Activated T-cell treated with anti-CD3 and anti-CD28 coated beads, Interleukin-2, amount 50 U/mL, for 4 hours (primary cell): ENCODE measurements at regions not wholly inside any gene's neighbourhood (a gene's known extent, or its start where the extent isn't known, plus 50 kb on each side); places are given as distances from the start of the nearest gene placed in this dataset.
"Not testable (repeated sequence)": the region's sequence is repeated elsewhere in the genome, so short reads cannot be mapped to it uniquely, and the experiment has no call there.

Experiments
- ATAC-seq, 2 donors: fragments of 200-7000 bp; cut with Tn5 transposase; one replicate each; pipeline ENCODE4 v1.10.0; 2021
- DNase-seq: peaks from one replicate; pipeline ENCODE4 v3.0.0-alpha.2; 2020
- H3K27me3 Mint-ChIP-seq: one replicate; pipeline ENCODE4 v1.8.0; 2021; ENCODE audit warnings: low read depth, mixed read lengths
- H3K36me3 Mint-ChIP-seq: one replicate; pipeline ENCODE4 v1.8.0; 2022; ENCODE audit warnings: mixed read lengths; ENCODE audit not compliant: insufficient read depth
- H3K4me1 Mint-ChIP-seq: one replicate; pipeline ENCODE4 v1.8.0; 2021; ENCODE audit warnings: low read depth, mixed read lengths
- H3K4me3 Mint-ChIP-seq: one replicate; pipeline ENCODE4 v1.8.0; 2021; ENCODE audit warnings: mild to moderate bottlenecking, moderate library complexity, mixed read lengths
- H3K9me3 Mint-ChIP-seq: one replicate; pipeline ENCODE4 v1.8.0; 2021; ENCODE audit warnings: mixed read lengths

GRCh38 chr14:34381304-34381703 lies 80.7 kb downstream of the SPTSSA start:
- not testable (repeated sequence) for DNase-seq, H3K9me3 Mint-ChIP-seq, H3K4me3 Mint-ChIP-seq, H3K36me3 Mint-ChIP-seq, ATAC-seq, H3K4me1 Mint-ChIP-seq
- H3K27me3 Mint-ChIP-seq, result peaks cover 12% of the 10 kb centered on the region

- H3K36me3 Mint-ChIP-seq, result no peaks in the 10 kb centered on the region
- peaks cover 12% of the 10 kb centered on the region for H3K27me3 Mint-ChIP-seq
- ATAC-seq, result no peak
- H3K9me3 Mint-ChIP-seq, result no peaks in the 10 kb centered on the region
- H3K4me3 Mint-ChIP-seq, result no peak overlapping the region
- no peak for DNase-seq
- no peaks in the 10 kb centered on the region for H3K4me1 Mint-ChIP-seq
Measured at GRCh38 chr14:34380471-34380845, 81.6 kb downstream of the SPTSSA start.

GRCh38 chr14:34379816-34380470 lies 82.1 kb downstream of the SPTSSA start:
- Mint-ChIP-seq H3K9me3 (no peaks in the 10 kb centered on the region), H3K36me3 (no peaks in the 10 kb centered on the region), H3K4me3 (no peak overlapping the region), H3K27me3 (peaks cover 12% of the 10 kb centered on the region), H3K4me1 (no peaks in the 10 kb centered on the region)
- ATAC-seq (no peak), DNase-seq (no peak)

GRCh38 chr14:34376649-34377267 lies 85.3 kb downstream of the SPTSSA start:
- no peak overlapping the region for H3K4me3 Mint-ChIP-seq
- no peak for DNase-seq
- no peaks in the 10 kb centered on the region for H3K27me3 Mint-ChIP-seq
- no peaks in the 10 kb centered on the region for H3K9me3 Mint-ChIP-seq
- no peak for ATAC-seq
- no peaks in the 10 kb centered on the region for H3K36me3 Mint-ChIP-seq
- no peaks in the 10 kb centered on the region for H3K4me1 Mint-ChIP-seq

- no peaks in the 10 kb centered on the region for H3K9me3 Mint-ChIP-seq
- no peaks in the 10 kb centered on the region for H3K4me1 Mint-ChIP-seq
- H3K4me3 Mint-ChIP-seq, result no peak overlapping the region
- ATAC-seq (no peak), DNase-seq (no peak)
- peaks cover 4% of the 10 kb centered on the region for H3K27me3 Mint-ChIP-seq
- H3K36me3 Mint-ChIP-seq, result no peaks in the 10 kb centered on the region
Measured at GRCh38 chr14:34374998-34375740, 86.9 kb downstream of the SPTSSA start.

GRCh38 chr14:34373191-34373590 lies 88.8 kb downstream of the SPTSSA start:
- Mint-ChIP-seq H3K4me1 (no peaks in the 10 kb centered on the region), H3K27me3 (peaks cover 7% of the 10 kb centered on the region)
- ATAC-seq, result no peak

GRCh38 chr14:34372786-34373185 lies 89.3 kb downstream of the SPTSSA start:
- Mint-ChIP-seq H3K9me3 (no peaks in the 10 kb centered on the region), H3K36me3 (no peaks in the 10 kb centered on the region), H3K4me1 (no peaks in the 10 kb centered on the region), H3K4me3 (no peak overlapping the region), H3K27me3 (peaks cover 7% of the 10 kb centered on the region)
- no peak for DNase-seq
- no peak for ATAC-seq

More at GRCh38 chr14:34373191-34373590, 88.8 kb downstream of the SPTSSA start:
- H3K9me3 Mint-ChIP-seq, result no peaks in the 10 kb centered on the region
- no peak for DNase-seq
- no peak overlapping the region for H3K4me3 Mint-ChIP-seq
- H3K36me3 Mint-ChIP-seq, result no peaks in the 10 kb centered on the region

- Mint-ChIP-seq H3K4me1 (no peaks in the 10 kb centered on the region), H3K36me3 (no peaks in the 10 kb centered on the region), H3K27me3 (peaks cover 10% of the 10 kb centered on the region), H3K9me3 (no peaks in the 10 kb centered on the region), H3K4me3 (no peak overlapping the region)
- DNase-seq (no peak), ATAC-seq (no peak)
Measured at GRCh38 chr14:34369648-34370030, 92.4 kb downstream of the SPTSSA start.

GRCh38 chr14:34368971-34369647 lies 92.9 kb downstream of the SPTSSA start:
- ATAC-seq (no peak), DNase-seq (no peak)
- Mint-ChIP-seq H3K4me3 (no peak overlapping the region), H3K36me3 (no peaks in the 10 kb centered on the region), H3K9me3 (no peaks in the 10 kb centered on the region), H3K27me3 (peaks cover 14% of the 10 kb centered on the region), H3K4me1 (no peaks in the 10 kb centered on the region)

GRCh38 chr14:34368115-34368970 lies 93.7 kb downstream of the SPTSSA start:
- H3K4me1 Mint-ChIP-seq, result no peaks in the 10 kb centered on the region
- H3K9me3 Mint-ChIP-seq, result no peaks in the 10 kb centered on the region
- ATAC-seq (no peak), DNase-seq (no peak)
- no peak overlapping the region for H3K4me3 Mint-ChIP-seq
- H3K27me3 Mint-ChIP-seq, result peaks cover 16% of the 10 kb centered on the region
- no peaks in the 10 kb centered on the region for H3K36me3 Mint-ChIP-seq

- ATAC-seq, result no peak
- Mint-ChIP-seq H3K4me1 (no peaks in the 10 kb centered on the region), H3K27me3 (peaks cover 17% of the 10 kb centered on the region), H3K4me3 (no peak overlapping the region), H3K36me3 (no peaks in the 10 kb centered on the region), H3K9me3 (no peaks in the 10 kb centered on the region)
- no peak for DNase-seq
Measured at GRCh38 chr14:34365309-34365915, 96.6 kb downstream of the SPTSSA start.

- peaks cover 4% of the 10 kb centered on the region for H3K4me1 Mint-ChIP-seq
- peaks cover 17% of the 10 kb centered on the region for H3K27me3 Mint-ChIP-seq
- ATAC-seq (no peak), DNase-seq (no peak)
- no peaks in the 10 kb centered on the region for H3K9me3 Mint-ChIP-seq
- H3K4me3 Mint-ChIP-seq, result no peak overlapping the region
- no peaks in the 10 kb centered on the region for H3K36me3 Mint-ChIP-seq
Measured at GRCh38 chr14:34364201-34364600, 97.8 kb downstream of the SPTSSA start.

- no peak for DNase-seq
- Mint-ChIP-seq H3K4me1 (peaks cover 4% of the 10 kb centered on the region), H3K9me3 (no peaks in the 10 kb centered on the region), H3K4me3 (no peak overlapping the region), H3K36me3 (no peaks in the 10 kb centered on the region), H3K27me3 (peaks cover 15% of the 10 kb centered on the region)
- no peak for ATAC-seq
Measured at GRCh38 chr14:34363733-34364134, 98.3 kb downstream of the SPTSSA start.
